ENCODE measurements at regions not wholly inside any gene's neighbourhood (a gene's known extent, or its start where the extent isn't known, plus 50 kb on each side); places are given as distances from the start of the nearest gene placed in this dataset.

GRCh38 chr11:19537803-19538453 is 174.7 kb upstream of the NAV2 start:
- no peaks in the 10 kb centered on the region for H3K9me3 Mint-ChIP-seq
- Histone ChIP-seq H3K4me1 (ENCODE audit: insufficient read depth, low read length) (no peaks in the 10 kb centered on the region), H3K36me3 (ENCODE audit: insufficient read depth, low read length) (no peaks in the 10 kb centered on the region), H3K4me3 (ENCODE audit: low read length in 2 of 2) (no peak overlapping the region), H3K27ac (ENCODE audit: low read depth, low read length) (no peak overlapping the region), H3K9me3 (ENCODE audit: control insufficient read depth in 1 of 2, low read length in 2 of 2) (no peaks in the 10 kb centered on the region), H3K27me3 (ENCODE audit: insufficient read depth, low read length) (no peaks in the 10 kb centered on the region)
- H3K4me1 Mint-ChIP-seq, result no peaks in the 10 kb centered on the region
- H3K27ac Mint-ChIP-seq, result no peak overlapping the region
- CTCF ChIA-PET (ENCODE audit: partially characterized antibody), result interaction anchor here (1.2 kb wide), 1 partner anchor 13 kb away, joined by 5 read pairs; no protein-coding TSS in a partner anchor
- POLR2A ChIA-PET (ENCODE audit: partially characterized antibody), result no interaction called here
- no peak overlapping the region for H3K4me3 Mint-ChIP-seq
- no peaks in the 10 kb centered on the region for H3K36me3 Mint-ChIP-seq
- intact Hi-C loops (cut with micrococcal nuclease), result no loop called here
- DNase-seq, result no peak
- peaks cover 4 to 13% of the 10 kb centered on the region in 2 donors for H3K27me3 Mint-ChIP-seq

GRCh38 chr11:19536131-19536530 is 176.5 kb upstream of the NAV2 start:
- Histone ChIP-seq H3K4me3 (ENCODE audit: low read length in 2 of 2) (no peak overlapping the region), H3K36me3 (ENCODE audit: insufficient read depth, low read length) (no peaks in the 10 kb centered on the region), H3K27ac (ENCODE audit: low read depth, low read length) (no peak overlapping the region), H3K27me3 (ENCODE audit: insufficient read depth, low read length) (no peaks in the 10 kb centered on the region), H3K4me1 (ENCODE audit: insufficient read depth, low read length) (no peaks in the 10 kb centered on the region), H3K9me3 (ENCODE audit: control insufficient read depth in 1 of 2, low read length in 2 of 2) (no peaks in the 10 kb centered on the region)
- Mint-ChIP-seq H3K36me3 (no peaks in the 10 kb centered on the region), H3K4me1 (no peaks in the 10 kb centered on the region), H3K9me3 (no peaks in the 10 kb centered on the region), H3K27me3 (peaks cover 3 to 13% of the 10 kb centered on the region in 2 donors), H3K4me3 (no peak overlapping the region), H3K27ac (no peak overlapping the region)
- no peak for DNase-seq
- CTCF ChIA-PET (ENCODE audit: partially characterized antibody), result interaction anchor here (2.6 kb wide), 1 partner anchor 16 kb away, joined by 8 read pairs; no protein-coding TSS in a partner anchor
- intact Hi-C loops (cut with micrococcal nuclease), result no loop called here
- POLR2A ChIA-PET (ENCODE audit: partially characterized antibody), result no interaction called here

GRCh38 chr11:19530505-19530904 is 182.1 kb upstream of the NAV2 start:
- DNase-seq, result no peak
- Mint-ChIP-seq H3K27me3 (peaks cover 3 to 13% of the 10 kb centered on the region in 2 donors), H3K9me3 (no peaks in the 10 kb centered on the region), H3K4me1 (no peaks in the 10 kb centered on the region), H3K4me3 (no peak overlapping the region), H3K27ac (no peak overlapping the region), H3K36me3 (no peaks in the 10 kb centered on the region)
- Histone ChIP-seq H3K27ac (ENCODE audit: low read depth, low read length) (no peak overlapping the region), H3K36me3 (ENCODE audit: insufficient read depth, low read length) (no peaks in the 10 kb centered on the region), H3K9me3 (ENCODE audit: control insufficient read depth in 1 of 2, low read length in 2 of 2) (no peaks in the 10 kb centered on the region), H3K4me3 (ENCODE audit: low read length in 2 of 2) (no peak overlapping the region), H3K4me1 (ENCODE audit: insufficient read depth, low read length) (no peaks in the 10 kb centered on the region), H3K27me3 (ENCODE audit: insufficient read depth, low read length) (no peaks in the 10 kb centered on the region)
- intact Hi-C loops (cut with micrococcal nuclease), result no loop called here
- ChIA-PET POLR2A (ENCODE audit: partially characterized antibody) (no interaction called here), CTCF (ENCODE audit: partially characterized antibody) (no interaction called here)

GRCh38 chr11:19526119-19526518 is 186.5 kb upstream of the NAV2 start:
- H3K4me3 ChIP-seq (ENCODE audit: low read length in 2 of 2), result no peak overlapping the region
- DNase-seq, result no peak
- H3K4me3 Mint-ChIP-seq, result no peak overlapping the region
- H3K9me3 ChIP-seq (ENCODE audit: control insufficient read depth in 1 of 2, low read length in 2 of 2), result no peaks in the 10 kb centered on the region
- no peaks in the 10 kb centered on the region for H3K4me1 Mint-ChIP-seq
- ChIA-PET CTCF (ENCODE audit: partially characterized antibody) (interaction anchor here (1.0 kb wide), 1 partner anchor 28 kb away, joined by 3 read pairs; no protein-coding TSS in a partner anchor), POLR2A (ENCODE audit: partially characterized antibody) (no interaction called here)
- H3K9me3 Mint-ChIP-seq, result no peaks in the 10 kb centered on the region
- no peak overlapping the region for H3K27ac ChIP-seq (ENCODE audit: low read depth, low read length)
- peaks cover 3 to 7% of the 10 kb centered on the region in 2 donors for H3K27me3 Mint-ChIP-seq
- H3K27me3 ChIP-seq (ENCODE audit: insufficient read depth, low read length), result no peaks in the 10 kb centered on the region
- H3K36me3 Mint-ChIP-seq, result no peaks in the 10 kb centered on the region
- H3K36me3 ChIP-seq (ENCODE audit: insufficient read depth, low read length), result no peaks in the 10 kb centered on the region
- no peaks in the 10 kb centered on the region for H3K4me1 ChIP-seq (ENCODE audit: insufficient read depth, low read length)
- intact Hi-C loops (cut with micrococcal nuclease), result no loop called here
- H3K27ac Mint-ChIP-seq, result no peak overlapping the region

- H3K27ac ChIP-seq (ENCODE audit: low read depth, low read length), result no peak overlapping the region
- no peaks in the 10 kb centered on the region for H3K4me1 Mint-ChIP-seq
- no peaks in the 10 kb centered on the region for H3K36me3 ChIP-seq (ENCODE audit: insufficient read depth, low read length)
- CTCF ChIA-PET (ENCODE audit: partially characterized antibody), result interaction anchor here (1.6 kb wide), 1 partner anchor 31 kb away, joined by 4 read pairs; no protein-coding TSS in a partner anchor
- no peak for DNase-seq
- intact Hi-C loops (cut with micrococcal nuclease), result no loop called here
- H3K27ac Mint-ChIP-seq, result no peak overlapping the region
- POLR2A ChIA-PET (ENCODE audit: partially characterized antibody), result no interaction called here
- H3K9me3 Mint-ChIP-seq, result no peaks in the 10 kb centered on the region
- no peak overlapping the region for H3K4me3 ChIP-seq (ENCODE audit: low read length in 2 of 2)
- no peaks in the 10 kb centered on the region for H3K4me1 ChIP-seq (ENCODE audit: insufficient read depth, low read length)
- H3K27me3 Mint-ChIP-seq, result peaks cover 3 to 7% of the 10 kb centered on the region in 2 donors
- H3K4me3 Mint-ChIP-seq, result no peak overlapping the region
- no peaks in the 10 kb centered on the region for H3K36me3 Mint-ChIP-seq
- no peaks in the 10 kb centered on the region for H3K9me3 ChIP-seq (ENCODE audit: control insufficient read depth in 1 of 2, low read length in 2 of 2)
- no peaks in the 10 kb centered on the region for H3K27me3 ChIP-seq (ENCODE audit: insufficient read depth, low read length)
These were observed 186.9 kb upstream of the NAV2 start for GRCh38 chr11:19525714-19526113.

GRCh38 chr11:19525276-19525675 is 187.4 kb upstream of the NAV2 start:
- no peak overlapping the region for H3K4me3 ChIP-seq (ENCODE audit: low read length in 2 of 2)
- H3K27me3 ChIP-seq (ENCODE audit: insufficient read depth, low read length), result no peaks in the 10 kb centered on the region
- Mint-ChIP-seq H3K4me3 (no peak overlapping the region), H3K27ac (no peak overlapping the region), H3K27me3 (peaks cover 3 to 7% of the 10 kb centered on the region in 2 donors), H3K36me3 (no peaks in the 10 kb centered on the region), H3K9me3 (no peaks in the 10 kb centered on the region), H3K4me1 (no peaks in the 10 kb centered on the region)
- no peaks in the 10 kb centered on the region for H3K4me1 ChIP-seq (ENCODE audit: insufficient read depth, low read length)
- intact Hi-C loops (cut with micrococcal nuclease), result no loop called here
- DNase-seq, result no peak
- ChIA-PET POLR2A (ENCODE audit: partially characterized antibody) (no interaction called here), CTCF (ENCODE audit: partially characterized antibody) (interaction anchor here (1.6 kb wide), 1 partner anchor 31 kb away, joined by 4 read pairs; no protein-coding TSS in a partner anchor)
- H3K36me3 ChIP-seq (ENCODE audit: insufficient read depth, low read length), result no peaks in the 10 kb centered on the region
- H3K9me3 ChIP-seq (ENCODE audit: control insufficient read depth in 1 of 2, low read length in 2 of 2), result no peaks in the 10 kb centered on the region
- H3K27ac ChIP-seq (ENCODE audit: low read depth, low read length), result no peak overlapping the region

GRCh38 chr11:19524171-19524671 is 188.4 kb upstream of the NAV2 start:
- POLR2A ChIA-PET (ENCODE audit: partially characterized antibody), result no interaction called here
- no peaks in the 10 kb centered on the region for H3K4me1 Mint-ChIP-seq
- intact Hi-C loops (cut with micrococcal nuclease), result no loop called here
- CTCF ChIA-PET (ENCODE audit: partially characterized antibody), result interaction anchor here (1.6 kb wide), 1 partner anchor 32 kb away, joined by 4 read pairs; no protein-coding TSS in a partner anchor
- H3K36me3 Mint-ChIP-seq, result no peaks in the 10 kb centered on the region
- no peaks in the 10 kb centered on the region for H3K4me1 ChIP-seq (ENCODE audit: insufficient read depth, low read length)
- H3K4me3 Mint-ChIP-seq, result no peak overlapping the region
- no peaks in the 10 kb centered on the region for H3K36me3 ChIP-seq (ENCODE audit: insufficient read depth, low read length)
- no peaks in the 10 kb centered on the region for H3K27me3 ChIP-seq (ENCODE audit: insufficient read depth, low read length)
- no peak overlapping the region for H3K27ac Mint-ChIP-seq
- H3K4me3 ChIP-seq (ENCODE audit: low read length in 2 of 2), result no peak overlapping the region
- H3K9me3 ChIP-seq (ENCODE audit: control insufficient read depth in 1 of 2, low read length in 2 of 2), result no peaks in the 10 kb centered on the region
- H3K27ac ChIP-seq (ENCODE audit: low read depth, low read length), result no peak overlapping the region
- H3K27me3 Mint-ChIP-seq, result peaks cover 3 to 4% of the 10 kb centered on the region in 2 donors
- no peak for DNase-seq
- H3K9me3 Mint-ChIP-seq, result no peaks in the 10 kb centered on the region
